Sigmoid colon (tissue), 4 donors: ENCODE measurements at regions not wholly inside any gene's neighbourhood (a gene's known extent, or its start where the extent isn't known, plus 50 kb on each side); places are given as distances from the start of the nearest gene placed in this dataset.

Experiments
- EP300 ChIP-seq, 4 donors: sonication (generic); formaldehyde crosslinking; IDR thresholded peaks; one replicate each; pipeline ENCODE4 v1.6.1; 2017; ENCODE audit warnings: antibody characterized with exemption in 4 of 4
- TF ChIP-seq, protein P1 (sequence below), 4 experiments: fragments of 450-650 bp in 3 of 4; fragments of 200-600 bp in 1 of 4; IDR thresholded peaks; one replicate each; pipeline ENCODE4 v1.5.1; 2016 to 2019; ENCODE audit warnings: antibody characterized with exemption in 4 of 4, mild to moderate bottlenecking in 3 of 4, moderate library complexity in 2 of 4

DNA sequence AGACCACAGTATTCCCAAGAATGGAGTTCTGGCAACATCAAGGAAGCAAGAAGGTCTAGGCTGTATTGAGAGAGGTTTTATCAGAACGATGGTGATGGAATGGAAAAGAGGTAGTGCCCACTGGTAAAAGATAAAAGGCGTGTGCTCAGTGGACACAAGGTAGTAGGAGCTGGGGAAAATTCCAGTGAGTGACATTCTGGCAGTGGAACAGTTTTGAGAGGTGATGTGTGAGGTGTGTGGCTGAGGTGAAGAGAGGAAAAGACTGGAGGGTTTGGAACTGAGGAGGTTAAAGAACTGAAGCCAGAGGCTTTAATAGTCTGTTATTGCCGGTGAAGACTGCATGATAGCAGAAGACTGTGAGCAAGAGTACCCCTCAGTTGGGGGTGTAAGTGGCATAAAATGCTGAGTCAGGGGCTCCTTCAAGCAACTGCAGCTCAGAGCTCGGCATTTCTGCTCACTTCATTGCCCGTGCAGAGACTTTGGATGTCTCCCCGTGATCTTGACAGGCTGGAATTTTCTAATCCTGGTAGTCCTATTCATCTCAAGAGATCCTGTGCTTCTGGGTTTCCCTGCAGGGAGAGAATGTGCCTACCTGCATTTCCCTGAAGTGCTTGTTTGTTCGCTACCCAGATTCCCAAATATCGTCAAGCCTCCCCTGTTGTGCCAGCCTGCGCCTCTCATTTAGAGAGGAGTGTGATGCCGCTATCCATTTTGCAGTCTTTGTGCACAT, 191.0 kb downstream of the SATB1 start:
- TF ChIP-seq, protein P1, sequence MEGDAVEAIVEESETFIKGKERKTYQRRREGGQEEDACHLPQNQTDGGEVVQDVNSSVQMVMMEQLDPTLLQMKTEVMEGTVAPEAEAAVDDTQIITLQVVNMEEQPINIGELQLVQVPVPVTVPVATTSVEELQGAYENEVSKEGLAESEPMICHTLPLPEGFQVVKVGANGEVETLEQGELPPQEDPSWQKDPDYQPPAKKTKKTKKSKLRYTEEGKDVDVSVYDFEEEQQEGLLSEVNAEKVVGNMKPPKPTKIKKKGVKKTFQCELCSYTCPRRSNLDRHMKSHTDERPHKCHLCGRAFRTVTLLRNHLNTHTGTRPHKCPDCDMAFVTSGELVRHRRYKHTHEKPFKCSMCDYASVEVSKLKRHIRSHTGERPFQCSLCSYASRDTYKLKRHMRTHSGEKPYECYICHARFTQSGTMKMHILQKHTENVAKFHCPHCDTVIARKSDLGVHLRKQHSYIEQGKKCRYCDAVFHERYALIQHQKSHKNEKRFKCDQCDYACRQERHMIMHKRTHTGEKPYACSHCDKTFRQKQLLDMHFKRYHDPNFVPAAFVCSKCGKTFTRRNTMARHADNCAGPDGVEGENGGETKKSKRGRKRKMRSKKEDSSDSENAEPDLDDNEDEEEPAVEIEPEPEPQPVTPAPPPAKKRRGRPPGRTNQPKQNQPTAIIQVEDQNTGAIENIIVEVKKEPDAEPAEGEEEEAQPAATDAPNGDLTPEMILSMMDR (IDR thresholded peaks at IDR 0.05), result no peak
- TF ChIP-seq EP300 (IDR thresholded peaks at IDR 0.05), result no peak
